ENCODE measurements at regions not wholly inside any gene's neighbourhood (a gene's known extent, or its start where the extent isn't known, plus 50 kb on each side); places are given as distances from the start of the nearest gene placed in this dataset.

DNA sequence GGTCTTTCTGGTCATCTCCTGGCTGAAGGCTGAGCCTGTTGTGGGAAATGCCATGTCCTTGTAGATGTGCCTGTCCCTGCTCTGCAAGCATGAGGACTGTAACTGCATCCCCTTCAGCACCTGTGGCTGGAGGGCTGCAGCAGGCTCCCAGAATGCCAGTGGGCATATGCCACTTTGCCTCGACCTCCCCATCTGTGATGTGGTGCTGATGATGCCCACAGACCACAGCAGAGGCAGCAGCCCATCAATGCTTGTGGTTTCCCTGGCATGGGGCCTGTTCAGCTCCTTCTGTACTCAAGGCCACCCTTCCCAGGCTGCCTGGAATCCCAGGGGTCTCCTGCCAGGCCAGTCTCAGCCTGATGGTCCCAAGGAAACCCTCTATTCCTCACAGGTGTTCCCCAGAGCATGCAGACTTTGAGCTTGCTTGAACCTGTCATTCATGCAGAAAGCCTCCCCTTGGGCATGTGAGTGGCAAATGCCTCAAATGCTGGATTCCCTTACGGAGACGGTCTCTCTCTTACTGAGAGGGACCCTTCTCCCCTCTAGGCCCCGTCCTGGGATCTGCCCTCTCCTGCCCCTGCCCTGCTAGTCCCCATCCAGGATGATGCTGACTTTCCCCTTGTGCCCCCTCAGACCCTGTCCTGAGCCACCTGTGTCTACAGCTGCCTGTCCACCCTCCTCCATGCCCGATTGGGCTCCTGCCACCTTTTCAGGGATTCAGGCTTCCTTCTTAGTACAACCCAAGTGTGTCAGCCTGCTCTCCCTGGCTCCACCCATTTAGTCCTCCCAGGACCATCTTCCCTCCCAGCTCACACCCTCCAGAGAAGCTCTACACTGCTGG lies 50.9 kb upstream of the ANTXRL start:
- no peak overlapping the region for H3K4me3 ChIP-seq (ENCODE audit: low read depth, low read length)

DNA sequence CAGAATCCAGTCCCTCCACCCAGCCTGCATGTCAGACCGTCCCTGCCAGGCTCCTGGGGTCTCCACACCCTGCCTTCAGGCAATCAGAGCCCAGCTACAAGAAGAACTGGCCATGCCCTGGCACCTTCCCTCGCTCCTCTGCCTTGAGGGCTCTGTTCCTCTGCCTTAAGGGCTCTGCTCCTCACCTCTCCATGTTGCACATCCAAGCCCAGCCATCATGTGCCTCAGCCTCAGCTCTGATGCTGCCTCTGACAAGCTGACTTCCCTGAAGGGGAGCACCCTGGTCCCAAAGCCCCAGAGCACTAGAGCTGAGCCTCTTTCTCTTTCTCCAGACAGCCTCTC lies 50.3 kb upstream of the ANTXRL start:
- no peak for TF ChIP-seq CTCF (IDR thresholded peaks at IDR 0.05; ENCODE audit: insufficient read depth, low read depth, low read length, missing control alignments)
- no peak overlapping the region for H3K4me3 ChIP-seq (ENCODE audit: low read depth, low read length)
- DNase-seq (ENCODE audit: low read depth): no peak

More for the DNA sequence above, 50.9 kb upstream of the ANTXRL start:
- DNase-seq (ENCODE audit: low read depth): no peak
- TF ChIP-seq CTCF (IDR thresholded peaks at IDR 0.05; ENCODE audit: insufficient read depth, low read depth, low read length, missing control alignments): no peak

GRCh38 chr10:46236941-46237681 lies 49.7 kb upstream of the ANTXRL start:
- no peak for TF ChIP-seq CTCF (IDR thresholded peaks at IDR 0.05; ENCODE audit: insufficient read depth, low read depth, low read length, missing control alignments)
- no peak overlapping the region for H3K4me3 ChIP-seq (ENCODE audit: low read depth, low read length)
- no peak for DNase-seq (ENCODE audit: low read depth)

Data from GM12865 (cell line).